ENCODE measurements at regions not wholly inside any gene's neighbourhood (a gene's known extent, or its start where the extent isn't known, plus 50 kb on each side); places are given as distances from the start of the nearest gene placed in this dataset.

- no peak for DNase-seq
Measured at GRCh38 chr6:163940705-163941623, 526.4 kb downstream of the QKI start.

GRCh38 chr6:163937071-163937470 lies 522.6 kb downstream of the QKI start:
- no peak for DNase-seq

GRCh38 chr6:163935158-163935762 lies 520.7 kb downstream of the QKI start:
- DNase-seq, result no peak

- no peak for DNase-seq
Measured at GRCh38 chr6:163930012-163930411, 515.5 kb downstream of the QKI start.

GRCh38 chr6:163929538-163929937 lies 515.0 kb downstream of the QKI start:
- no peak for DNase-seq

GRCh38 chr6:163926642-163927041 lies 512.1 kb downstream of the QKI start:
- no peak for DNase-seq

- DNase-seq, result no peak
Measured at GRCh38 chr6:163925839-163926238, 511.3 kb downstream of the QKI start.

GRCh38 chr6:163923658-163924411 lies 509.3 kb downstream of the QKI start:
- no peak for DNase-seq

GRCh38 chr6:163922562-163922961 lies 508.0 kb downstream of the QKI start:
- no peak for DNase-seq

GRCh38 chr6:163919652-163920051 lies 505.1 kb downstream of the QKI start:
- no peak for DNase-seq

GRCh38 chr6:163916315-163917081 lies 502.0 kb downstream of the QKI start:
- no peak for DNase-seq

GRCh38 chr6:163915131-163915530 lies 500.6 kb downstream of the QKI start:
- DNase-seq, result no peak

- no peak for DNase-seq
Measured at GRCh38 chr6:163913045-163913444, 498.5 kb downstream of the QKI start.

GRCh38 chr6:163906006-163906710 lies 491.6 kb downstream of the QKI start:
- no peak for DNase-seq

- DNase-seq, result no peak
Measured at GRCh38 chr6:163904186-163904585, 489.7 kb downstream of the QKI start.

- DNase-seq, result no peak
Measured at GRCh38 chr6:163903541-163903940, 489.0 kb downstream of the QKI start.

GRCh38 chr6:163902993-163903392 lies 488.5 kb downstream of the QKI start:
- no peak for DNase-seq

- DNase-seq, result no peak
Measured at GRCh38 chr6:163901681-163902080, 487.2 kb downstream of the QKI start.

GRCh38 chr6:163900570-163900969 lies 486.1 kb downstream of the QKI start:
- DNase-seq, result no peak

- no peak for DNase-seq
Measured at GRCh38 chr6:163897669-163898068, 483.2 kb downstream of the QKI start.

- DNase-seq, result no peak
Measured at GRCh38 chr6:163897030-163897429, 482.5 kb downstream of the QKI start.

- DNase-seq, result no peak
Measured at GRCh38 chr6:163895162-163895561, 480.6 kb downstream of the QKI start.

Data from activated naive CD4-positive, alpha-beta T cell treated with Interleukin-2 at 50 U/mL for 16 hours (primary cell).